ENCODE measurements at regions not wholly inside any gene's neighbourhood (a gene's known extent, or its start where the extent isn't known, plus 50 kb on each side); places are given as distances from the start of the nearest gene placed in this dataset.
"Not testable (repeated sequence)": the region's sequence is repeated elsewhere in the genome, so short reads cannot be mapped to it uniquely, and the experiment has no call there.

- peak; percentile 66 to 72 for DNase-seq (ENCODE audit: low read depth in 2 of 2)
Observed at GRCh38 chr7:66413379-66414114, 208.4 kb downstream of the TPST1 start.

- DNase-seq (ENCODE audit: low read depth in 2 of 2), result no peak
Observed at GRCh38 chr7:66415659-66416265, 210.6 kb downstream of the TPST1 start.

GRCh38 chr7:66418537-66418936, 210.1 kb upstream of the KCTD7 start:
- DNase-seq (ENCODE audit: low read depth in 2 of 2), result no peak

GRCh38 chr7:66419210-66419609, 209.5 kb upstream of the KCTD7 start:
- DNase-seq (ENCODE audit: low read depth in 2 of 2), result no peak

GRCh38 chr7:66421830-66422475, 206.7 kb upstream of the KCTD7 start:
- no peak for DNase-seq (ENCODE audit: low read depth in 2 of 2)

- DNase-seq (ENCODE audit: low read depth in 2 of 2), result no peak
Observed at GRCh38 chr7:66423729-66424128, 205.0 kb upstream of the KCTD7 start.

GRCh38 chr7:66426332-66426731, 202.3 kb upstream of the KCTD7 start:
- no peak for DNase-seq (ENCODE audit: low read depth in 2 of 2)

GRCh38 chr7:66426996-66427395, 201.7 kb upstream of the KCTD7 start:
- no peak for DNase-seq (ENCODE audit: low read depth in 2 of 2)

- DNase-seq (ENCODE audit: low read depth in 2 of 2), result no peak
Observed at GRCh38 chr7:66427956-66428355, 200.7 kb upstream of the KCTD7 start.

GRCh38 chr7:66429498-66430163, 199.1 kb upstream of the KCTD7 start:
- DNase-seq (ENCODE audit: low read depth in 2 of 2), result no peak

GRCh38 chr7:66430164-66430545, 198.5 kb upstream of the KCTD7 start:
- no peak for DNase-seq (ENCODE audit: low read depth in 2 of 2)

GRCh38 chr7:66438703-66439405, 189.8 kb upstream of the KCTD7 start:
- DNase-seq (ENCODE audit: low read depth in 2 of 2), result not testable (repeated sequence)

- no peak for DNase-seq (ENCODE audit: low read depth in 2 of 2)
Observed at GRCh38 chr7:66442385-66442784, 186.3 kb upstream of the KCTD7 start.

GRCh38 chr7:66443946-66444345, 184.7 kb upstream of the KCTD7 start:
- DNase-seq (ENCODE audit: low read depth in 2 of 2), result no peak

GRCh38 chr7:66447007-66447406, 181.7 kb upstream of the KCTD7 start:
- not testable (repeated sequence) for DNase-seq (ENCODE audit: low read depth in 2 of 2)

- not testable (repeated sequence) for DNase-seq (ENCODE audit: low read depth in 2 of 2)
Observed at GRCh38 chr7:66450814-66451213, 177.9 kb upstream of the KCTD7 start.

- DNase-seq (ENCODE audit: low read depth in 2 of 2), result not testable (repeated sequence)
Observed at GRCh38 chr7:66451713-66452112, 177.0 kb upstream of the KCTD7 start.

GRCh38 chr7:66452165-66452564, 176.5 kb upstream of the KCTD7 start:
- DNase-seq (ENCODE audit: low read depth in 2 of 2), result no peak

- DNase-seq (ENCODE audit: low read depth in 2 of 2), result no peak
Observed at GRCh38 chr7:66453340-66453739, 175.3 kb upstream of the KCTD7 start.

- no peak for DNase-seq (ENCODE audit: low read depth in 2 of 2)
Observed at GRCh38 chr7:66454600-66455225, 174.0 kb upstream of the KCTD7 start.

- not testable (repeated sequence) for DNase-seq (ENCODE audit: low read depth in 2 of 2)
Observed at GRCh38 chr7:66455432-66455831, 173.2 kb upstream of the KCTD7 start.
